GM19463 (cell line): ENCODE measurements at regions not wholly inside any gene's neighbourhood (a gene's known extent, or its start where the extent isn't known, plus 50 kb on each side); places are given as distances from the start of the nearest gene placed in this dataset.
"Not testable (repeated sequence)": the region's sequence is repeated elsewhere in the genome, so short reads cannot be mapped to it uniquely, and the experiment has no call there.

ENCODE experiments used
- ATAC-seq: cut with Tn5 transposase; IDR thresholded peaks from one replicate; pipeline ENCODE4 v1.9.1; 2021; ENCODE audit warnings: mild to moderate bottlenecking, moderate library complexity; ENCODE audit not compliant: unreplicated experiment

GRCh38 chr6:135129136-135129856 is 51.8 kb upstream of the MYB start:
- ATAC-seq: peak; percentile 47

GRCh38 chr6:135128268-135128914 is 52.7 kb upstream of the MYB start:
- peak; percentile 92 for ATAC-seq

- no peak for ATAC-seq
These were observed 54.4 kb upstream of the MYB start for GRCh38 chr6:135126729-135127128.

- ATAC-seq: no peak
These were observed 55.1 kb upstream of the MYB start for GRCh38 chr6:135126034-135126433.

- no peak for ATAC-seq
These were observed 59.7 kb upstream of the MYB start for GRCh38 chr6:135121434-135121833.

- ATAC-seq: no peak
These were observed 62.9 kb upstream of the MYB start for GRCh38 chr6:135118134-135118730.

- no peak for ATAC-seq
These were observed 62.9 kb upstream of the HBS1L start for GRCh38 chr6:135117413-135117968.

GRCh38 chr6:135116571-135116970 is 61.9 kb upstream of the HBS1L start:
- ATAC-seq: no peak

GRCh38 chr6:135115834-135116233 is 61.2 kb upstream of the HBS1L start:
- no peak for ATAC-seq

- ATAC-seq: no peak
These were observed 60.8 kb upstream of the HBS1L start for GRCh38 chr6:135115411-135115810.

- peak; percentile 71 for ATAC-seq
These were observed 59.9 kb upstream of the HBS1L start for GRCh38 chr6:135114355-135115145.

- no peak for ATAC-seq
These were observed 59.2 kb upstream of the HBS1L start for GRCh38 chr6:135113860-135114259.

- ATAC-seq: not testable (repeated sequence)
These were observed 58.3 kb upstream of the HBS1L start for GRCh38 chr6:135112951-135113350.

- not testable (repeated sequence) for ATAC-seq
These were observed 55.7 kb upstream of the HBS1L start for GRCh38 chr6:135110261-135110781.

- no peak for ATAC-seq
These were observed 55.1 kb upstream of the HBS1L start for GRCh38 chr6:135109761-135110160.

- no peak for ATAC-seq
These were observed 54.1 kb upstream of the HBS1L start for GRCh38 chr6:135108692-135109091.

GRCh38 chr6:135106611-135107010 is 52.0 kb upstream of the HBS1L start:
- ATAC-seq: no peak

GRCh38 chr6:135105710-135106109 is 51.1 kb upstream of the HBS1L start:
- no peak for ATAC-seq

- no peak for ATAC-seq
These were observed 50.7 kb upstream of the HBS1L start for GRCh38 chr6:135105299-135105698.
